ENCODE measurements at regions not wholly inside any gene's neighbourhood (a gene's known extent, or its start where the extent isn't known, plus 50 kb on each side); places are given as distances from the start of the nearest gene placed in this dataset.

GRCh38 chr15:96411056-96412031 lies 80.8 kb downstream of the NR2F2 start:
- TF ChIP-seq CTCF (tag by site-specific recombination; IDR thresholded peaks at IDR 0.05), result no peak
- TF ChIP-seq, protein P1, sequence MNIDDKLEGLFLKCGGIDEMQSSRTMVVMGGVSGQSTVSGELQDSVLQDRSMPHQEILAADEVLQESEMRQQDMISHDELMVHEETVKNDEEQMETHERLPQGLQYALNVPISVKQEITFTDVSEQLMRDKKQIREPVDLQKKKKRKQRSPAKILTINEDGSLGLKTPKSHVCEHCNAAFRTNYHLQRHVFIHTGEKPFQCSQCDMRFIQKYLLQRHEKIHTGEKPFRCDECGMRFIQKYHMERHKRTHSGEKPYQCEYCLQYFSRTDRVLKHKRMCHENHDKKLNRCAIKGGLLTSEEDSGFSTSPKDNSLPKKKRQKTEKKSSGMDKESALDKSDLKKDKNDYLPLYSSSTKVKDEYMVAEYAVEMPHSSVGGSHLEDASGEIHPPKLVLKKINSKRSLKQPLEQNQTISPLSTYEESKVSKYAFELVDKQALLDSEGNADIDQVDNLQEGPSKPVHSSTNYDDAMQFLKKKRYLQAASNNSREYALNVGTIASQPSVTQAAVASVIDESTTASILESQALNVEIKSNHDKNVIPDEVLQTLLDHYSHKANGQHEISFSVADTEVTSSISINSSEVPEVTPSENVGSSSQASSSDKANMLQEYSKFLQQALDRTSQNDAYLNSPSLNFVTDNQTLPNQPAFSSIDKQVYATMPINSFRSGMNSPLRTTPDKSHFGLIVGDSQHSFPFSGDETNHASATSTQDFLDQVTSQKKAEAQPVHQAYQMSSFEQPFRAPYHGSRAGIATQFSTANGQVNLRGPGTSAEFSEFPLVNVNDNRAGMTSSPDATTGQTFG (tag by site-specific recombination; IDR thresholded peaks at IDR 0.05; ENCODE audit: borderline replicate concordance), result no peak
- no peak for TF ChIP-seq ZNF175 (tag by site-specific recombination; IDR thresholded peaks at IDR 0.05)
- TF ChIP-seq, protein P2, sequence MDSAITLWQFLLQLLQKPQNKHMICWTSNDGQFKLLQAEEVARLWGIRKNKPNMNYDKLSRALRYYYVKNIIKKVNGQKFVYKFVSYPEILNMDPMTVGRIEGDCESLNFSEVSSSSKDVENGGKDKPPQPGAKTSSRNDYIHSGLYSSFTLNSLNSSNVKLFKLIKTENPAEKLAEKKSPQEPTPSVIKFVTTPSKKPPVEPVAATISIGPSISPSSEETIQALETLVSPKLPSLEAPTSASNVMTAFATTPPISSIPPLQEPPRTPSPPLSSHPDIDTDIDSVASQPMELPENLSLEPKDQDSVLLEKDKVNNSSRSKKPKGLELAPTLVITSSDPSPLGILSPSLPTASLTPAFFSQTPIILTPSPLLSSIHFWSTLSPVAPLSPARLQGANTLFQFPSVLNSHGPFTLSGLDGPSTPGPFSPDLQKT (IDR thresholded peaks at IDR 0.05; ENCODE audit: borderline replicate concordance, low read depth, low read length), result no peak
- TF ChIP-seq ZNF704 (tag by site-specific recombination; IDR thresholded peaks at IDR 0.05), result no peak
- no peak for TF ChIP-seq ZNF768 (tag by site-specific recombination; IDR thresholded peaks at IDR 0.05)

All from HEK293 (cell line).